ENCODE measurements at regions not wholly inside any gene's neighbourhood (a gene's known extent, or its start where the extent isn't known, plus 50 kb on each side); places are given as distances from the start of the nearest gene placed in this dataset.
A peak's percentile ranks its signal among the peaks of the same experiment; 100 is the strongest.

GRCh38 chr11:128405714-128406662 lies 181.4 kb downstream of the ETS1 start:
- H3F3A ChIP-seq (replicated peaks; ENCODE audit: low read depth) = no peaks in the 10 kb centered on the region
- no peaks in the 10 kb centered on the region for H3K27me3 ChIP-seq (ENCODE audit: insufficient read depth)
- no peaks in the 10 kb centered on the region for H3K36me3 ChIP-seq (ENCODE audit: insufficient read depth)
- DNase-seq (ENCODE audit: low spot score) (no peak), ATAC-seq (peak; percentile 31; the same call in 2 of the 3 replicates)
- H3K79me2 ChIP-seq (replicated peaks; ENCODE audit: insufficient read depth) = no peaks in the 10 kb centered on the region
- no peak overlapping the region for H3K4me2 ChIP-seq
- no peaks in the 10 kb centered on the region for H3K9me2 ChIP-seq (ENCODE audit: insufficient read depth)
- no peak overlapping the region for H2AFZ ChIP-seq
- no peak overlapping the region for H3K27ac ChIP-seq (ENCODE audit: low read depth)
- H3K4me3 ChIP-seq = no peak overlapping the region
- Mint-ChIP-seq H3K27me3 (ENCODE audit: insufficient read depth, low read depth, poor library complexity) (peaks cover 2% of the 10 kb centered on the region), H3K36me3 (ENCODE audit: low read depth) (no peaks in the 10 kb centered on the region), H3K4me1 (no peaks in the 10 kb centered on the region; the same call in 2 of the 3 replicates), H3K9me3 (no peaks in the 10 kb centered on the region), H3K27ac (no peak overlapping the region), H3K4me3 (no peak overlapping the region)
- no peaks in the 10 kb centered on the region for H3K4me1 ChIP-seq (ENCODE audit: insufficient read depth)
- no peak for TF ChIP-seq ZNF114 (CRISPR knock-in tag; IDR thresholded peaks at IDR 0.05)
- no peak for TF ChIP-seq ZNF462 (CRISPR knock-in tag; IDR thresholded peaks at IDR 0.05)
- TF ChIP-seq EZH2 (IDR thresholded peaks at IDR 0.05; ENCODE audit: low read depth, unreplicated experiment) = no peak
- TF ChIP-seq JUNB (IDR thresholded peaks at IDR 0.05; ENCODE audit: unreplicated experiment) = no peak
- no peak for TF ChIP-seq ETS1 (IDR thresholded peaks at IDR 0.05)
- TF ChIP-seq CREB1 (CRISPR knock-in tag; IDR thresholded peaks at IDR 0.05; ENCODE audit: low read depth) = no peak
- TF ChIP-seq ZNF331 (CRISPR knock-in tag; IDR thresholded peaks at IDR 0.05; ENCODE audit: low read depth) = no peak
- no peak for TF ChIP-seq NANOG (IDR thresholded peaks at IDR 0.05; ENCODE audit: borderline replicate concordance)
- no peak for TF ChIP-seq CTCF (conservative IDR thresholded peaks at IDR 0.05; ENCODE audit: low read depth in 2 of 2)
- no peak for TF ChIP-seq STAT1 (IDR thresholded peaks at IDR 0.05; ENCODE audit: unreplicated experiment)
- no peak for TF ChIP-seq POLR2AphosphoS5 (IDR thresholded peaks at IDR 0.05; ENCODE audit: low read depth)
- no peaks in the 10 kb centered on the region for H4K20me1 ChIP-seq (replicated peaks; ENCODE audit: insufficient read depth)

Data from GM23338 (cell line).